ENCODE measurements at regions not wholly inside any gene's neighbourhood (a gene's known extent, or its start where the extent isn't known, plus 50 kb on each side); places are given as distances from the start of the nearest gene placed in this dataset.

DNA sequence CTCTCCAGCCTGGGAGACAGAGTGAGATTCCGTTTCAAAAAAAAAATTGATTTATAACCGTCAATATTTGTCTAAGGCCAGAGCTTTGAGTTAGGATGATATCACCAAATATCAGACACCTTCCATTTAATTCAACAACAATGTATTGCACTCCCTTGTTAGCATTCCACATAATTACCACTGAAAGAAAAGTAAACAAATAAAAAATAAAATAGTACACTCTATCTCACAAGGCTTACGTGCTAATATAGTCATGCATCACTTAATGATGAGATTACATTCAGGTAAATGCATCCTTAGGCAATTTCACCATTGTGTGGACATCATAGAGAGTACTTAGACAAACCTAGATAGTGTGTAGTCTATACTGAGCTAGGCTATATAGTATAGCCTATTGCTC lies 127.6 kb upstream of the RHOBTB1 start:
- 89% methylated on average over 3 of the region's 3 CpGs for WGBS (ENCODE audit: low lambda C conversion rate, missing lambda C conversion rate)
- Histone ChIP-seq H3K4me2 (no peak overlapping the region), H3K27ac (no peak overlapping the region)

GRCh38 chr10:61068471-61068870 lies 124.5 kb upstream of the RHOBTB1 start:
- TF ChIP-seq CTCF (IDR thresholded peaks at IDR 0.05; ENCODE audit: poor library complexity) = no peak
- H3K27me3 ChIP-seq = no peaks in the 10 kb centered on the region
- DNase-seq (ENCODE audit: low spot score) = no peak
- no peak overlapping the region for H3K4me3 ChIP-seq
- no peak overlapping the region for H3K4me2 ChIP-seq
- H3K27ac ChIP-seq = no peak overlapping the region
- no peaks in the 10 kb centered on the region for H3K36me3 ChIP-seq (replicated peaks; ENCODE audit: insufficient read depth, low read depth)
- H3K79me2 ChIP-seq = no peaks in the 10 kb centered on the region
- no peaks in the 10 kb centered on the region for H3K9me3 ChIP-seq (ENCODE audit: low read depth)
- WGBS (ENCODE audit: low lambda C conversion rate, missing lambda C conversion rate) = 48% methylated on average over 1 of the region's 1 CpG
- H2AFZ ChIP-seq = no peak overlapping the region
- no peaks in the 10 kb centered on the region for H4K20me1 ChIP-seq (ENCODE audit: insufficient read depth, poor library complexity, severe bottlenecking)
- no peaks in the 10 kb centered on the region for H3K9me2 ChIP-seq (replicated peaks; ENCODE audit: insufficient read depth)
- H3K4me1 ChIP-seq (ENCODE audit: insufficient read depth) = peaks cover 7% of the 10 kb centered on the region

More for the DNA sequence above, 127.6 kb upstream of the RHOBTB1 start:
- no peak for TF ChIP-seq EZH2phosphoT487 (IDR thresholded peaks at IDR 0.05; ENCODE audit: low read depth, severe bottlenecking, unreplicated experiment)
- no peak for TF ChIP-seq EZH2 (IDR thresholded peaks at IDR 0.05; ENCODE audit: borderline replicate concordance)
- TF ChIP-seq CTCF (IDR thresholded peaks at IDR 0.05; ENCODE audit: poor library complexity) = no peak
- H3K4me1 ChIP-seq (ENCODE audit: insufficient read depth) = peaks cover 7% of the 10 kb centered on the region
- H3K4me3 ChIP-seq = no peak overlapping the region
- no peaks in the 10 kb centered on the region for H3K9me3 ChIP-seq (ENCODE audit: low read depth)
- no peak overlapping the region for H2AFZ ChIP-seq
- no peaks in the 10 kb centered on the region for H4K20me1 ChIP-seq (ENCODE audit: insufficient read depth, poor library complexity, severe bottlenecking)
- H3K9me2 ChIP-seq (replicated peaks; ENCODE audit: insufficient read depth) = no peaks in the 10 kb centered on the region
- no peaks in the 10 kb centered on the region for H3K79me2 ChIP-seq
- H3K27me3 ChIP-seq = no peaks in the 10 kb centered on the region
- no peaks in the 10 kb centered on the region for H3K36me3 ChIP-seq (replicated peaks; ENCODE audit: insufficient read depth, low read depth)
- DNase-seq (ENCODE audit: low spot score) = no peak

- Histone ChIP-seq H3K4me3 (no peak overlapping the region), H3K4me1 (ENCODE audit: insufficient read depth) (peaks cover 7% of the 10 kb centered on the region), H3K9me2 (replicated peaks; ENCODE audit: insufficient read depth) (no peaks in the 10 kb centered on the region), H3K79me2 (no peaks in the 10 kb centered on the region), H3K4me2 (no peak overlapping the region), H3K27ac (no peak overlapping the region), H3K9me3 (ENCODE audit: low read depth) (no peaks in the 10 kb centered on the region), H3K27me3 (no peaks in the 10 kb centered on the region), H2AFZ (no peak overlapping the region), H4K20me1 (ENCODE audit: insufficient read depth, poor library complexity, severe bottlenecking) (no peaks in the 10 kb centered on the region), H3K36me3 (replicated peaks; ENCODE audit: insufficient read depth, low read depth) (no peaks in the 10 kb centered on the region)
- TF ChIP-seq EZH2 (IDR thresholded peaks at IDR 0.05; ENCODE audit: borderline replicate concordance) (no peak), EZH2phosphoT487 (IDR thresholded peaks at IDR 0.05; ENCODE audit: low read depth, severe bottlenecking, unreplicated experiment) (no peak), CTCF (IDR thresholded peaks at IDR 0.05; ENCODE audit: poor library complexity) (no peak)
- no peak for DNase-seq (ENCODE audit: low spot score)
- WGBS (ENCODE audit: low lambda C conversion rate, missing lambda C conversion rate) = 76% methylated on average over 4 of the region's 4 CpGs
Observed at GRCh38 chr10:61067671-61068336, 123.8 kb upstream of the RHOBTB1 start.
